Testis (tissue), 2 donors: ENCODE measurements at regions not wholly inside any gene's neighbourhood (a gene's known extent, or its start where the extent isn't known, plus 50 kb on each side); places are given as distances from the start of the nearest gene placed in this dataset.
"Not testable (repeated sequence)": the region's sequence is repeated elsewhere in the genome, so short reads cannot be mapped to it uniquely, and the experiment has no call there.

Experiments
- DNase-seq: peaks from one replicate; pipeline ENCODE4 v3.0.0-alpha.2; 2019
- H3K27ac ChIP-seq, 2 donors: fragments of 200-600 bp; sonication (generic); one replicate each; pipeline ENCODE4 v1.5.1; 2019
- H3K27me3 ChIP-seq: fragments of 200-600 bp; sonication (generic); one replicate; pipeline ENCODE4 v1.5.1; 2019
- H3K36me3 ChIP-seq: fragments of 200-600 bp; sonication (generic); one replicate; pipeline ENCODE4 v1.5.1; 2017; ENCODE audit warnings: low read depth; ENCODE audit errors: missing control alignments
- H3K4me1 ChIP-seq: fragments of 200-600 bp; sonication (generic); one replicate; pipeline ENCODE4 v1.5.1; 2019
- H3K4me3 ChIP-seq, 2 donors: fragments of 200-600 bp; sonication (generic); one replicate each; pipeline ENCODE4 v1.5.1; 2017 to 2019
- H3K9me3 ChIP-seq: fragments of 200-600 bp; sonication (generic); one replicate; pipeline ENCODE4 v1.5.1; 2017
- POLR2A ChIP-seq: fragments of 450-650 bp; IDR thresholded peaks from one replicate; pipeline ENCODE4 v1.6.1; 2017; ENCODE audit warnings: antibody characterized with exemption, mild to moderate bottlenecking, moderate library complexity
- WGBS, 2 donors: methylation state at CpG; one replicate each; pipeline ENCODE4 v1.1.5; 2018; 5-methylcytosine and 5-hydroxymethylcytosine counted together
- intact Hi-C: fragments of 100-400 bp; cut with DNase I; formaldehyde crosslinking; loops from one replicate; pipeline ENCODE4 v1.15.1; 2023; ENCODE audit warnings: low total_unique reads
- TF ChIP-seq, protein P1 (sequence below), 3 experiments: fragments of 450-650 bp in 2 of 3; fragments of 200-600 bp in 1 of 3; sonication (generic) in 1 of 3; IDR thresholded peaks; one replicate each; pipeline ENCODE4 v1.5.1; 2016 to 2019; ENCODE audit warnings: antibody characterized with exemption in 3 of 3, mild to moderate bottlenecking in 2 of 3, moderate library complexity in 1 of 3

DNA sequence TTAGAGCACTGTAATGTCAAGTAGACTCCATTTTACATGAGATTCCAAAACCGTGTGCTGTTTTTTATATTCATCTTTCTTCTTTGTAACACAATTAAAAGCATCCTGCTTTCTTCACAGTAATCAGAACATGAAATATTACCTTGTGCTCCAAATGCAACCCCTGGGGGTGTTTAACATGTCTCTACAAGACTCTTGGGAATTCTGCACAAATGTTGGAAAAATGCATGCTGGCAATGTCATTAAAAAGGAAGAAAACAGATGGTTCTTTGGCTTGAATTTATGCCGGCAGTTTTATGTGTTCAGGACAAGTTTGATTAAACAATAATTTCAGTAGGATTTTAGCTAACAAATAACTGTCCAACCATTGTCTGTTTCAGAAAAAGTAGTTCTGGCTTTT, 159.1 kb downstream of the LIG4 start:
- Histone ChIP-seq H3K9me3 (no peaks in the 10 kb centered on the region), H3K4me1 (no peaks in the 10 kb centered on the region), H3K4me3 (no peak overlapping the region), H3K36me3 (no peaks in the 10 kb centered on the region), H3K27me3 (no peaks in the 10 kb centered on the region), H3K27ac (no peak overlapping the region)
- intact Hi-C loops = no loop called here
- no peak for TF ChIP-seq POLR2A
- TF ChIP-seq, protein P1, sequence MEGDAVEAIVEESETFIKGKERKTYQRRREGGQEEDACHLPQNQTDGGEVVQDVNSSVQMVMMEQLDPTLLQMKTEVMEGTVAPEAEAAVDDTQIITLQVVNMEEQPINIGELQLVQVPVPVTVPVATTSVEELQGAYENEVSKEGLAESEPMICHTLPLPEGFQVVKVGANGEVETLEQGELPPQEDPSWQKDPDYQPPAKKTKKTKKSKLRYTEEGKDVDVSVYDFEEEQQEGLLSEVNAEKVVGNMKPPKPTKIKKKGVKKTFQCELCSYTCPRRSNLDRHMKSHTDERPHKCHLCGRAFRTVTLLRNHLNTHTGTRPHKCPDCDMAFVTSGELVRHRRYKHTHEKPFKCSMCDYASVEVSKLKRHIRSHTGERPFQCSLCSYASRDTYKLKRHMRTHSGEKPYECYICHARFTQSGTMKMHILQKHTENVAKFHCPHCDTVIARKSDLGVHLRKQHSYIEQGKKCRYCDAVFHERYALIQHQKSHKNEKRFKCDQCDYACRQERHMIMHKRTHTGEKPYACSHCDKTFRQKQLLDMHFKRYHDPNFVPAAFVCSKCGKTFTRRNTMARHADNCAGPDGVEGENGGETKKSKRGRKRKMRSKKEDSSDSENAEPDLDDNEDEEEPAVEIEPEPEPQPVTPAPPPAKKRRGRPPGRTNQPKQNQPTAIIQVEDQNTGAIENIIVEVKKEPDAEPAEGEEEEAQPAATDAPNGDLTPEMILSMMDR (IDR thresholded peaks at IDR 0.05) = no peak
- WGBS, 2 donors = 34 to 47% methylated on average over 2 of the region's 2 CpGs
- DNase-seq = no peak

DNA sequence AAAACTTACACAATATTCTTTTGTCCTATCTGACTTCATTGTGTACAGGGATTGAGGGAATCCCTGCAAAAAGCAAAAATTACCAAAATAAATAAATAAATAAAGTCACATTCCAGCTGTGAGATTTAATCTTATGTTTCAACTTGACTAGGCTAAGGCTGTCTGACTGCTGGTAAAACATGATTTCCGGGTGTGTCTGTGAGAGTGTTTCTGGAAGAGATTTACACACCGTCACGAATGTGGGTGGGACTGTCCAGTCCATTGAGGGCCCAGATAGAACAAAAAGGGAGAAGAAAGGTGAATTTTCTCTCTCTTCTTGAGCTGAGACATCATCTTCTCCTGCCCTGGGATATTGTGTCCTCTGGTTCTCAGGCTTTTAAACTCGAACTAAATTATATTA, 166.1 kb downstream of the LIG4 start:
- intact Hi-C loops = no loop called here
- Histone ChIP-seq H3K4me1 (no peaks in the 10 kb centered on the region), H3K27me3 (no peaks in the 10 kb centered on the region), H3K9me3 (no peaks in the 10 kb centered on the region), H3K36me3 (no peaks in the 10 kb centered on the region), H3K4me3 (no peak overlapping the region), H3K27ac (no peak overlapping the region)
- TF ChIP-seq POLR2A = no peak
- TF ChIP-seq, protein P1 (IDR thresholded peaks at IDR 0.05) = no peak
- WGBS, 2 donors = 53 to 75% methylated on average over 4 of the region's 4 CpGs
- DNase-seq = no peak

DNA sequence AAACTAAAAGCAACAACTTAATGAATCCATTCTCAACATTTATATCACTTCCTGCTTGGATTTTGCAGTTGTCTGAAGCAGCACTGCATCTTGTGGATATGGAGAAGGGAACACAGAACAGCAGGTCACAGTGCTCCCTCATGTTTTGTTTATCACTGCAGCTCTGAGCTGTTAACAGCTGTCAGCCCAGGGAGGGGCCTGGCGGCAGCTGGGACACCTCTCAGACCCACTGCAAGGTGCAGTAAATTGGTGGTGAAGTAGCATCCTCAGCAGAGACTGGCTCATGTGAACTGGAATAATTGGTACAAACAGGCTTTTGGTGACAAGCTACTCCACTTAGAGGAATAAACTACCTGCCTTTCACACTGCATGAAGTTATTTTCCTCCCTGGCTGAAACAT, 170.4 kb downstream of the LIG4 start:
- H3K4me3 ChIP-seq = no peak overlapping the region
- no peak for DNase-seq
- no peaks in the 10 kb centered on the region for H3K36me3 ChIP-seq
- TF ChIP-seq, protein P1 (IDR thresholded peaks at IDR 0.05) = no peak
- TF ChIP-seq POLR2A = no peak
- H3K27ac ChIP-seq = no peak overlapping the region
- 30 to 33% methylated on average over 1 of the region's 1 CpG for WGBS, 2 donors
- H3K27me3 ChIP-seq = no peaks in the 10 kb centered on the region
- no peaks in the 10 kb centered on the region for H3K4me1 ChIP-seq
- H3K9me3 ChIP-seq = no peaks in the 10 kb centered on the region
- intact Hi-C loops = no loop called here

DNA sequence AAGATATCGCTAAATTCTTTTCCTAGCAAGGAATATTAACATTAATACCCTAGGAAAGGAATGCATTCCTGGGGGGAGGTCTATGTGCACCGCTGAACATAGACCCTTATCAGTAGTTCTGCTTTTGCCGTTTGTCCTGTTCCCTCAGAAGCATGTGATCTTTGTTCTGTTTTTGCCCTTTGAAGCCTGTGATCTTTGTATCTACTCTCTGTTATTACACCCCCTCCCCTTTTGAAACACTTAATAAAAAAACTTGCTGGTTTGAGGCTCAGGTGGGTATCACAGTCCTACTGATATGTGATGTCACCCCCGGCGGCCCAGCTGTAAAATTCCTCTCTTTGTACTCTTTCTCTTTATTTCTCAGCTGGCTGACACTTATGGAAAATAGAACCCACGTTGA, 172.5 kb downstream of the LIG4 start:
- WGBS, 2 donors = 70 to 71% methylated on average over 6 of the region's 6 CpGs
- H3K27me3 ChIP-seq, intact Hi-C loops, H3K4me3 ChIP-seq, DNase-seq, H3K36me3 ChIP-seq, H3K4me1 ChIP-seq, H3K9me3 ChIP-seq, H3K27ac ChIP-seq: not testable (repeated sequence)

DNA sequence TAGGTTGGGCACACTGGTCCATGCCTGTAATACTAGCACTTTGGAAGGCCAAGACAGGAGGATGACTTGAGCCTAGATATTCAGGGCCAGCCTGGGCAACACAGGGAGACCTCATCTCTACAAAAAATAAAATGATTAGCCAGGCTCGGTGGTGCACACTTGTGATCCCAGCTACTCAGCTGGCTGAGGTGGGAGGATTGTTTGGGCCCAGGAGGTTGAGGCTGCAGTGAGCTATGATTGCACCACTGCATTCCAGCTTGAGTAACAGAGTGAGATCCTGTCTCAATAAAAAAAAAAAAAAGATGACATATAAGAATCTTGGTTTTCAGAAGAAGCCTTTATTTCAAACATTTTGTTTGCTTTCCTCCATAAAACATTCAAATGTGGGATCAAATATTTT, 178.0 kb downstream of the LIG4 start:
- intact Hi-C loops = no loop called here
- no peaks in the 10 kb centered on the region for H3K27me3 ChIP-seq
- no peaks in the 10 kb centered on the region for H3K9me3 ChIP-seq
- no peaks in the 10 kb centered on the region for H3K36me3 ChIP-seq
- no peak for DNase-seq
- no peak overlapping the region for H3K27ac ChIP-seq
- no peak for TF ChIP-seq POLR2A
- TF ChIP-seq, protein P1 (IDR thresholded peaks at IDR 0.05) = no peak
- 36 to 59% methylated on average over 1 of the region's 1 CpG for WGBS, 2 donors
- H3K4me3 ChIP-seq = no peak overlapping the region
- H3K4me1 ChIP-seq = no peaks in the 10 kb centered on the region
